ENCODE measurements at regions not wholly inside any gene's neighbourhood (a gene's known extent, or its start where the extent isn't known, plus 50 kb on each side); places are given as distances from the start of the nearest gene placed in this dataset.

DNA sequence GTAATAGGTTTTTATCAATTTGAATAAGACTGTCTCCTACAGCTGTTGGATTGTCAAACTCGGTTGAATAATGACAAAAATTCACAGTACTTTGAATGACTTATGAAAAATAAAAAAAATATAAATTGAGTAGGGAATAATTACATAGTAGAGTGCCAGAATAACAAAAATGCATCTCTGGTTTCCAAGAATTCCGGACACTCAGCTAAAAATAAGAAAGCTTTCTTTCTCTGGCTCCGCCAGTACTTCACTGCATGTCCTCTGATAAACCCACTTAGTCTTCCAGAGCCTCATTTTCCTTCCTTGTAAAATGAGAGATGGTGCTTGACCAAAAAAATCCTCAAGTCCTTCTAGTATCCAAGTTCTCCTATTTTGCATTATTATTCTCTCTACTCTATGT lies 374.6 kb upstream of the LUZP2 start:
- Histone ChIP-seq H3K27me3 (ENCODE audit: control insufficient read depth, insufficient read depth, low read length) (no peaks in the 10 kb centered on the region), H3K9me3 (ENCODE audit: control insufficient read depth, low read depth, low read length) (no peaks in the 10 kb centered on the region), H3K4me1 (ENCODE audit: control insufficient read depth, insufficient read depth, low read length) (no peaks in the 10 kb centered on the region), H3K4me3 (ENCODE audit: low read length) (no peak overlapping the region), H3K36me3 (ENCODE audit: control insufficient read depth, insufficient read depth, low read length) (no peaks in the 10 kb centered on the region), H3K27ac (ENCODE audit: low read length) (no peak overlapping the region)
- WGBS (ENCODE audit: insufficient coverage, low lambda C conversion rate): 74% methylated on average over 2 of the region's 3 CpGs
- no peak for DNase-seq

- Histone ChIP-seq H3K27ac (ENCODE audit: low read length) (no peak overlapping the region), H3K9me3 (ENCODE audit: control insufficient read depth, low read depth, low read length) (no peaks in the 10 kb centered on the region), H3K27me3 (ENCODE audit: control insufficient read depth, insufficient read depth, low read length) (no peaks in the 10 kb centered on the region), H3K36me3 (ENCODE audit: control insufficient read depth, insufficient read depth, low read length) (no peaks in the 10 kb centered on the region), H3K4me1 (ENCODE audit: control insufficient read depth, insufficient read depth, low read length) (no peaks in the 10 kb centered on the region), H3K4me3 (ENCODE audit: low read length) (no peak overlapping the region)
- WGBS (ENCODE audit: insufficient coverage, low lambda C conversion rate): 60% methylated on average over 1 of the region's 4 CpGs
- no peak for DNase-seq
Measured at GRCh38 chr11:24124876-24125275, 372.0 kb upstream of the LUZP2 start.

- DNase-seq: no peak
- WGBS (ENCODE audit: insufficient coverage, low lambda C conversion rate): no CpG with 5 or more reads among the region's 8 CpGs
- H3K27ac ChIP-seq (ENCODE audit: low read length): no peak overlapping the region
- no peaks in the 10 kb centered on the region for H3K9me3 ChIP-seq (ENCODE audit: control insufficient read depth, low read depth, low read length)
- H3K36me3 ChIP-seq (ENCODE audit: control insufficient read depth, insufficient read depth, low read length): no peaks in the 10 kb centered on the region
- H3K27me3 ChIP-seq (ENCODE audit: control insufficient read depth, insufficient read depth, low read length): no peaks in the 10 kb centered on the region
- H3K4me1 ChIP-seq (ENCODE audit: control insufficient read depth, insufficient read depth, low read length): no peaks in the 10 kb centered on the region
- H3K4me3 ChIP-seq (ENCODE audit: low read length): no peak overlapping the region
Measured at GRCh38 chr11:24131698-24132097, 365.2 kb upstream of the LUZP2 start.

DNA sequence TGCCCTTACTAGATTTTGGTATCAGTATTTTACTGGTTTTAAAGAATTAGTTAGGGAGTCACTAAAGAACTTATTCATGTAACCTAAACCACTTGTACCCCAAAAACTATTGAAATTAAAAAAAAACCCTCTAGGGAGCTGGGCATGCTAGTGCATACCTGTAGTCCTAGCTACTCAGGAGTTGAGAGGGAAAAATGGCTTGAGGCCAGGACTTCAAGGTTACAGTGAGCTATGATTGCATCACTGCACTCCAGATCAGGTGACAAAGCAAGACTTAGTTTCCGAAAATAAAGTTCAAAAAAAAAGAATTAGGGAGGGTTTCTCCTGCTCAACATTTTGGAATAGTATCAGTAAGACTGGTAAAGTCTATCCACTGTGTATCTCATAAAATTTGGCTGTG lies 364.4 kb upstream of the LUZP2 start:
- H3K27me3 ChIP-seq (ENCODE audit: control insufficient read depth, insufficient read depth, low read length): no peaks in the 10 kb centered on the region
- WGBS (ENCODE audit: insufficient coverage, low lambda C conversion rate): no CpG with 5 or more reads among the region's 1 CpG
- H3K27ac ChIP-seq (ENCODE audit: low read length): no peak overlapping the region
- no peaks in the 10 kb centered on the region for H3K36me3 ChIP-seq (ENCODE audit: control insufficient read depth, insufficient read depth, low read length)
- H3K9me3 ChIP-seq (ENCODE audit: control insufficient read depth, low read depth, low read length): no peaks in the 10 kb centered on the region
- H3K4me3 ChIP-seq (ENCODE audit: low read length): no peak overlapping the region
- no peaks in the 10 kb centered on the region for H3K4me1 ChIP-seq (ENCODE audit: control insufficient read depth, insufficient read depth, low read length)
- no peak for DNase-seq

- Histone ChIP-seq H3K4me1 (ENCODE audit: control insufficient read depth, insufficient read depth, low read length) (no peaks in the 10 kb centered on the region), H3K9me3 (ENCODE audit: control insufficient read depth, low read depth, low read length) (no peaks in the 10 kb centered on the region), H3K27ac (ENCODE audit: low read length) (no peak overlapping the region), H3K36me3 (ENCODE audit: control insufficient read depth, insufficient read depth, low read length) (no peaks in the 10 kb centered on the region), H3K27me3 (ENCODE audit: control insufficient read depth, insufficient read depth, low read length) (no peaks in the 10 kb centered on the region), H3K4me3 (ENCODE audit: low read length) (no peak overlapping the region)
- peak in 1 of 2 donors; percentile 10 for DNase-seq
Measured at GRCh38 chr11:24134879-24135589, 361.8 kb upstream of the LUZP2 start.

GRCh38 chr11:24142062-24142461 lies 354.8 kb upstream of the LUZP2 start:
- Histone ChIP-seq H3K27ac (ENCODE audit: low read length) (no peak overlapping the region), H3K4me3 (ENCODE audit: low read length) (no peak overlapping the region), H3K9me3 (ENCODE audit: control insufficient read depth, low read depth, low read length) (no peaks in the 10 kb centered on the region), H3K27me3 (ENCODE audit: control insufficient read depth, insufficient read depth, low read length) (no peaks in the 10 kb centered on the region), H3K4me1 (ENCODE audit: control insufficient read depth, insufficient read depth, low read length) (no peaks in the 10 kb centered on the region), H3K36me3 (ENCODE audit: control insufficient read depth, insufficient read depth, low read length) (no peaks in the 10 kb centered on the region)
- DNase-seq: no peak
- 100% methylated on average over 1 of the region's 4 CpGs for WGBS (ENCODE audit: insufficient coverage, low lambda C conversion rate)

DNA sequence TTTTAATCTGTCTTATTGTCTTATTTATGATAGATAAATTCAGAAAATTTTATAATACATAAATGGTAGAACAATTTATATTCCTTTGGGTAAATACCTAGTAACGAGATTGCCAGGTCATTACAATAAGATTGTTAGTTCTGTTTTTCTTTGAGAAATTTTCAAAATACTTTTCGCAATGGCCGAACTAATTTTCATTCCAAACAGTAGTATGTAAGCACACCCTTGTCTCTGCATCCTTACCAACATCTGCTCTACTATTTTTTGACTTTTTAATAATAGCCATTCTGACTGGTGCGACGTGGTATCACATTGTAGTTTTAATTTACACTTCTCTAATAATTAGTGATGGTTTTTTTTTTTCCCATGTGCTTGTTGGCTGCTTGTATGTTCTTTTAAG lies 351.4 kb upstream of the LUZP2 start:
- Histone ChIP-seq H3K27ac (ENCODE audit: low read length) (no peak overlapping the region), H3K36me3 (ENCODE audit: control insufficient read depth, insufficient read depth, low read length) (no peaks in the 10 kb centered on the region), H3K9me3 (ENCODE audit: control insufficient read depth, low read depth, low read length) (no peaks in the 10 kb centered on the region), H3K27me3 (ENCODE audit: control insufficient read depth, insufficient read depth, low read length) (no peaks in the 10 kb centered on the region), H3K4me1 (ENCODE audit: control insufficient read depth, insufficient read depth, low read length) (no peaks in the 10 kb centered on the region), H3K4me3 (ENCODE audit: low read length) (no peak overlapping the region)
- 58% methylated on average over 4 of the region's 5 CpGs for WGBS (ENCODE audit: insufficient coverage, low lambda C conversion rate)
- no peak for DNase-seq

GRCh38 chr11:24153337-24153736 lies 343.5 kb upstream of the LUZP2 start:
- DNase-seq: no peak
- WGBS (ENCODE audit: insufficient coverage, low lambda C conversion rate): no CpG with 5 or more reads among the region's 1 CpG
- no peaks in the 10 kb centered on the region for H3K9me3 ChIP-seq (ENCODE audit: control insufficient read depth, low read depth, low read length)
- no peaks in the 10 kb centered on the region for H3K27me3 ChIP-seq (ENCODE audit: control insufficient read depth, insufficient read depth, low read length)
- H3K36me3 ChIP-seq (ENCODE audit: control insufficient read depth, insufficient read depth, low read length): no peaks in the 10 kb centered on the region
- no peak overlapping the region for H3K4me3 ChIP-seq (ENCODE audit: low read length)
- no peak overlapping the region for H3K27ac ChIP-seq (ENCODE audit: low read length)
- H3K4me1 ChIP-seq (ENCODE audit: control insufficient read depth, insufficient read depth, low read length): no peaks in the 10 kb centered on the region

- H3K4me3 ChIP-seq (ENCODE audit: low read length): no peak overlapping the region
- no peaks in the 10 kb centered on the region for H3K27me3 ChIP-seq (ENCODE audit: control insufficient read depth, insufficient read depth, low read length)
- no peaks in the 10 kb centered on the region for H3K4me1 ChIP-seq (ENCODE audit: control insufficient read depth, insufficient read depth, low read length)
- no peak for DNase-seq
- WGBS (ENCODE audit: insufficient coverage, low lambda C conversion rate): no CpG with 5 or more reads among the region's 7 CpGs
- H3K9me3 ChIP-seq (ENCODE audit: control insufficient read depth, low read depth, low read length): no peaks in the 10 kb centered on the region
- no peak overlapping the region for H3K27ac ChIP-seq (ENCODE audit: low read length)
- H3K36me3 ChIP-seq (ENCODE audit: control insufficient read depth, insufficient read depth, low read length): no peaks in the 10 kb centered on the region
Measured at GRCh38 chr11:24155792-24156191, 341.1 kb upstream of the LUZP2 start.

DNA sequence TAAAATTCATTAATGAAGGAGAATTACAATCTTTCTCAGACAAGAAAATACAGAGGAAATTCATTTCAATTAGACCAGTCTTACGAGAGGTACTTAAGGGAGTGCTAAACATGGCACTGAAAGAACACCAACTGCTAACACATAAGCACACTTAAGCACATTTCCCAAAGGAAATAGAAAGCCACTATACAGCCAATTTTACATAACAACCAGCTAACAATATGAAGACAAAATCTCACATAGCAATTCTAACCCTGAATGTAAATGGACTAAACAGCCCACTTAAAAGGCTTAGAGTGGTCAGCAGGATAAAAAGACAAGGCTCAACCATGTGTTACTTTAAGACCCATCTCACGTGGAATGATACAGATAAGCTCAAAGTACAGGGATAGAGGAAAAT lies 339.5 kb upstream of the LUZP2 start:
- Histone ChIP-seq H3K36me3 (ENCODE audit: control insufficient read depth, insufficient read depth, low read length) (no peaks in the 10 kb centered on the region), H3K4me3 (ENCODE audit: low read length) (no peak overlapping the region), H3K9me3 (ENCODE audit: control insufficient read depth, low read depth, low read length) (no peaks in the 10 kb centered on the region), H3K27me3 (ENCODE audit: control insufficient read depth, insufficient read depth, low read length) (no peaks in the 10 kb centered on the region), H3K4me1 (ENCODE audit: control insufficient read depth, insufficient read depth, low read length) (no peaks in the 10 kb centered on the region), H3K27ac (ENCODE audit: low read length) (no peak overlapping the region)
- no peak for DNase-seq
- WGBS (ENCODE audit: insufficient coverage, low lambda C conversion rate): 100% methylated on average over 1 of the region's 2 CpGs

GRCh38 chr11:24161587-24161986 lies 335.3 kb upstream of the LUZP2 start:
- Histone ChIP-seq H3K27me3 (ENCODE audit: control insufficient read depth, insufficient read depth, low read length) (no peaks in the 10 kb centered on the region), H3K36me3 (ENCODE audit: control insufficient read depth, insufficient read depth, low read length) (no peaks in the 10 kb centered on the region), H3K27ac (ENCODE audit: low read length) (no peak overlapping the region), H3K4me3 (ENCODE audit: low read length) (no peak overlapping the region), H3K9me3 (ENCODE audit: control insufficient read depth, low read depth, low read length) (no peaks in the 10 kb centered on the region), H3K4me1 (ENCODE audit: control insufficient read depth, insufficient read depth, low read length) (no peaks in the 10 kb centered on the region)
- no peak for DNase-seq
- WGBS (ENCODE audit: insufficient coverage, low lambda C conversion rate): 100% methylated on average over 4 of the region's 13 CpGs
